ENCODE measurements at regions not wholly inside any gene's neighbourhood (a gene's known extent, or its start where the extent isn't known, plus 50 kb on each side); places are given as distances from the start of the nearest gene placed in this dataset.

DNA sequence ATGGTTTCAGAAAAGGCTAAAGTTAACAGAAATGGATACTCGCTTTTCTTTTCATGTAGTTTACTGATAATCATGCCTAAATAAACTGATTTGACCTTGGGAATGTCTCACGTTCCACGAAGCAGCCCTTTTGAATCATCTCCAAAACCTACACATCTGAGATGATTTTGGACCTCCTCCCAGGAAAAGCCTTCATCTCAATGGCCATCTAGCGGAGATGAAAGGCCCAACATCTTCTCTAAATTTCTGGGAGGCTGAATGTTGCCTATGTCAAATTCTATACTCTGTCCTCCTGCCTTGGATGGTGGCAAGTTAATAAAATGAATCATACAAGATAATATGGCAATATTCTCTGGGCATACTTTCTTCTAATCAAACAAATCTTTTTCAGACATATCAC is 448.5 kb downstream of the ZEB2 start:
- TF ChIP-seq, protein P1, sequence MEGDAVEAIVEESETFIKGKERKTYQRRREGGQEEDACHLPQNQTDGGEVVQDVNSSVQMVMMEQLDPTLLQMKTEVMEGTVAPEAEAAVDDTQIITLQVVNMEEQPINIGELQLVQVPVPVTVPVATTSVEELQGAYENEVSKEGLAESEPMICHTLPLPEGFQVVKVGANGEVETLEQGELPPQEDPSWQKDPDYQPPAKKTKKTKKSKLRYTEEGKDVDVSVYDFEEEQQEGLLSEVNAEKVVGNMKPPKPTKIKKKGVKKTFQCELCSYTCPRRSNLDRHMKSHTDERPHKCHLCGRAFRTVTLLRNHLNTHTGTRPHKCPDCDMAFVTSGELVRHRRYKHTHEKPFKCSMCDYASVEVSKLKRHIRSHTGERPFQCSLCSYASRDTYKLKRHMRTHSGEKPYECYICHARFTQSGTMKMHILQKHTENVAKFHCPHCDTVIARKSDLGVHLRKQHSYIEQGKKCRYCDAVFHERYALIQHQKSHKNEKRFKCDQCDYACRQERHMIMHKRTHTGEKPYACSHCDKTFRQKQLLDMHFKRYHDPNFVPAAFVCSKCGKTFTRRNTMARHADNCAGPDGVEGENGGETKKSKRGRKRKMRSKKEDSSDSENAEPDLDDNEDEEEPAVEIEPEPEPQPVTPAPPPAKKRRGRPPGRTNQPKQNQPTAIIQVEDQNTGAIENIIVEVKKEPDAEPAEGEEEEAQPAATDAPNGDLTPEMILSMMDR (IDR thresholded peaks at IDR 0.05; ENCODE audit: extremely low read depth, missing control alignments): no peak
- DNase-seq (ENCODE audit: low spot score): no peak

DNA sequence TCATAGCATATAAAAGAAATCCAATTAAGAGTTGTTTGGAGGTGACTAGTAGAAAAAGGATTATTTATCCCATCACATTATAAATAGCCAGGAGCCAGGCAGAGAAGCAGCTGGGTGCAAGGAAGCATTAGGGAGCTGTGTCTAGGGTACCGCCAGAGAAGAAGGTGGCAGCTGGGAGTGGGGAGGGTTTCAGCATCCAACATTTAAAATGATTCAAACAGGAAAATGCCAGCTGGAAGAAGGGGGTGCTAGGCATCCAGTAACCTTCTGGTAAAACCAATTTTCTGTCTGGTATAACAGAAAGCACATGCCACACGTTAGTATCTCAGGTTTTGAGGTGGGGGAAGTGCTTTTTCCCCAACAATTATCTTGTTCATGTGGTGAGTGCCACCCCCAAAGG is 452.4 kb downstream of the ZEB2 start:
- TF ChIP-seq, protein P1 (IDR thresholded peaks at IDR 0.05; ENCODE audit: extremely low read depth, missing control alignments): no peak
- no peak for DNase-seq (ENCODE audit: low spot score)

DNA sequence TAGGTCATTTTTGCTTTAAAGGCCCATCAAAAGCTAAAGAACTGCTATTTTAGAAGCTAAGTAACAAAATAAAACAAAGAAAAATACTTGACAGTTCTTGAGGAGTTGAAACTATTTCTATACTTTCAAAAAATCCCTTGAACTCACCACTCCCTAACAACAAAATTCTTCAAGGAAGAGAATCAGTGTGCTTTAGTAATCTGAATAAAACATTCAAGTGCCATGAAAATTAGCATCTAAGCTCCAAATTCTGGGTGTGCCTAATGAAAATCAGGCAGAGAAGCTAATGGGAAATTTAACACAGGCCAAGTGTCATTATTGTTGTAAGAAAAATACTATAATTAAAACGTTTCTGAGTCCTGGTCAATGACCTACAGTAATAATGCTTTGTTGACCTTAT is 456.3 kb downstream of the ZEB2 start:
- TF ChIP-seq, protein P1 (IDR thresholded peaks at IDR 0.05; ENCODE audit: extremely low read depth, missing control alignments): no peak
- DNase-seq (ENCODE audit: low spot score): no peak

DNA sequence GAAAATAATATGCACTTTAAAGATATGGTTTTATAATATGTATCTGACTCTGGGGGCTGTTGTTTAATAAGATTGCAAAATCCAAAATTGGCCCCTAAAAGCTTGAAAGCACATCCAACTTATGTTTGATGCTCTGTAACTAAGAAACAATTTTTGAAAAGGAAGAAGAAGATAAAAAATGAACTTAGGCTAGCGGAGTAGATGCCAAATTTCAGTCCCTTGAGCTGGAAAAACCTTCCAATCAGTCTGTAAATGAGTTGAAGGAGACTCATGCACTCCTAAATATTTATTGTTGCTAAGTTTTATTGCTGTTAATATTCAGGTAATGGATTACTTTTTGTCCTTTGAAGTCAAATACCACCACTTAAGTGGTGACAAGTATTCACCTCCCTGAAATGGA is 465.0 kb downstream of the ZEB2 start:
- TF ChIP-seq, protein P1 (IDR thresholded peaks at IDR 0.05; ENCODE audit: extremely low read depth, missing control alignments): no peak
- no peak for DNase-seq (ENCODE audit: low spot score)

DNA sequence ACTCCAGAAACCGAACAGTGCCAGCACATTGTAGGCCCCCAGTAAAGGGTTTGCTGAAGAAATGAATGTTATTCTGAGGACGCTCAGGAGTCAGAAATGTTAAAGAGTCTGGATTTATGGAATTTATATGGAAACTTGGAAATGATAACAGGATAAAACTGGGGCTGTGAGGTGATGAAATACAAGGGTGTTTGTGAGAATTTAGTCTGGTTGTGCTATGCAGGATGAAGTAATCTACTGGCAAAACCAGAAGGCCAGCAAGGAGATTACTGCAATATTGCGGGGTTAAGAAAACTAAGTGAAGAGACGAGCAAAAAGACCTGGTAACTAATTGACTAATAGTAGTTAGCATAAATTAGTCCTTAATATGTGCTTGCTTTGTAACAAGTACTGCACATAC is 467.8 kb downstream of the ZEB2 start:
- DNase-seq (ENCODE audit: low spot score): no peak
- TF ChIP-seq, protein P1 (IDR thresholded peaks at IDR 0.05; ENCODE audit: extremely low read depth, missing control alignments): no peak

DNA sequence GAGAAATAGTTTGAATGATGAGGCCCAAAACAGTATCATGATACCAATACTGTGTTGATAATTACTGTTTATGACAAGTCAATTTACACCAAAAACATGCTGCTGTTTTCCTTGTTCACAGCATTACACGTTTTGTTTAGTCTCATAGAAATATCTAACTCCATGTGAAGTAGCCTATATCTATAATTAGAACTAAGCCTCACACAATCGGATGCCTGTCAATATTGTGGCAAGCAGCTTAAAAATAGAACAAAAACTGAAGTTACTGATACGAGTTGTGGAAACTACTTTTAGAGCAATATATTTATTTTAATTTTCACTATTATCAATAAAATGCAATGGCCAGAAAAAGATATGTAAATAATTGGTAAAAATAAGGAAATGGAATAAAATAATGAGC is 470.8 kb downstream of the ZEB2 start:
- DNase-seq (ENCODE audit: low spot score): no peak
- TF ChIP-seq, protein P1 (IDR thresholded peaks at IDR 0.05; ENCODE audit: extremely low read depth, missing control alignments): no peak

DNA sequence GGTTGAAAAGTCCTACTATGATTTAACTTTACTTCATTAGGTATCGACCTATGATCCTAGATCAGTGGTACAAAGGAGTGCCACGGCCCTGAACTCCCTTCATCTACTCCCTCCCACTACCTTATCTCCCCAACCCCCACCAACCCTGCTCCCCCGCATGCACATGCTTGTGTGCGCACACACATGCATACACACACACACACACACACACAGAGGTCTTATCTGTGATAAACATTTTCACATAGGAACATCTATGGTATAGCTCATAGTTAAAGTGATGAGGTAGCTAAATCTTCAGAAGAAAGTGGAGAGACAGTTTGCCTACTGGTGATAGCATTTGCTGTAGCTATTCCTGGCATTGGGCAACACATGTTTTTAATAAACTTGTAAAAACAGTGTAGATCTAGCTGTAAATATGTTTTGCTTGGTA is 471.3 kb downstream of the ZEB2 start:
- TF ChIP-seq, protein P1 (IDR thresholded peaks at IDR 0.05; ENCODE audit: extremely low read depth, missing control alignments): no peak
- no peak for DNase-seq (ENCODE audit: low spot score)

Measured in GM20000 (cell line).